H1 (cell line): ENCODE measurements at regions not wholly inside any gene's neighbourhood (a gene's known extent, or its start where the extent isn't known, plus 50 kb on each side); places are given as distances from the start of the nearest gene placed in this dataset.

Source experiments
- CREB1 ChIP-seq: IDR thresholded peaks from 2 replicates; pipeline ENCODE4 v1.6.1; 2012; ENCODE audit warnings: inconsistent platforms
- SP1 ChIP-seq: IDR thresholded peaks from 2 replicates; pipeline ENCODE4 v1.6.1; 2011; ENCODE audit warnings: low read depth, low read length
- TAF7 ChIP-seq: optimal IDR thresholded peaks from 2 replicates; pipeline ENCODE3; 2011; ENCODE audit warnings: low read depth, mild to moderate bottlenecking, inconsistent platforms, low read length, moderate library complexity, borderline replicate concordance
- TF ChIP-seq, protein P1 (sequence below): IDR thresholded peaks from 2 replicates; pipeline ENCODE4 v1.6.1; 2012; ENCODE audit warnings: low read length, inconsistent platforms
- TF ChIP-seq, protein P2 (sequence below): IDR thresholded peaks from 2 replicates; pipeline ENCODE4 v1.6.1; 2012; ENCODE audit warnings: inconsistent platforms
- TF ChIP-seq, protein P3 (sequence below), 3 experiments: IDR thresholded peaks; 1 replicate in 2 of 3; 2 replicates in 1 of 3; pipeline versions ENCODE4 v1.5.1 to v1.6.1; 2011; ENCODE audit warnings: low read length in 3 of 3, mild to moderate bottlenecking in 3 of 3, inconsistent platforms in 2 of 3, low read depth in 1 of 3, moderate library complexity in 1 of 3; ENCODE audit not compliant: insufficient read depth in 1 of 3; ENCODE audit errors: control extremely low read depth in 1 of 3

DNA sequence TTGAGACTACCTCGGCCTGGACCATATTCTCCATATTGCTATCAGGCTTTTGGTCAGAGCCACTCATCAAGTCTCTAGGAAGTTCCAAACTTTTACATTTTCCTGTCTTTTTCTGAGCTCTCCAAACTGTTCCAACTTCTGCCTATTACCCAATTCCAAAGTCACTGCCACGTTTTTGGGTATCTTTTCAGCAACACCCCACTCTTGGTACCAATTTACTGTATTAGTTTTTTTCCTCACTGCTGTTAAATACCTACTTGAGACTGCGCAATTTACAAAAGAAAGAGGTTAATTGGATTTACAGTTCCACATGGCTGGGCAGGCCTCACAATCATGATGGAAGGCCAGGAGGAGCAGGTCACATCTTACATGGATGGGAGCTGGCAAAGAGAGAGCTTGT lies 507.8 kb upstream of the ZNF608 start:
- TF ChIP-seq, protein P1, sequence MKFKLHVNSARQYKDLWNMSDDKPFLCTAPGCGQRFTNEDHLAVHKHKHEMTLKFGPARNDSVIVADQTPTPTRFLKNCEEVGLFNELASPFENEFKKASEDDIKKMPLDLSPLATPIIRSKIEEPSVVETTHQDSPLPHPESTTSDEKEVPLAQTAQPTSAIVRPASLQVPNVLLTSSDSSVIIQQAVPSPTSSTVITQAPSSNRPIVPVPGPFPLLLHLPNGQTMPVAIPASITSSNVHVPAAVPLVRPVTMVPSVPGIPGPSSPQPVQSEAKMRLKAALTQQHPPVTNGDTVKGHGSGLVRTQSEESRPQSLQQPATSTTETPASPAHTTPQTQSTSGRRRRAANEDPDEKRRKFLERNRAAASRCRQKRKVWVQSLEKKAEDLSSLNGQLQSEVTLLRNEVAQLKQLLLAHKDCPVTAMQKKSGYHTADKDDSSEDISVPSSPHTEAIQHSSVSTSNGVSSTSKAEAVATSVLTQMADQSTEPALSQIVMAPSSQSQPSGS = no peak
- no peak for TF ChIP-seq CREB1
- TF ChIP-seq, protein P2, sequence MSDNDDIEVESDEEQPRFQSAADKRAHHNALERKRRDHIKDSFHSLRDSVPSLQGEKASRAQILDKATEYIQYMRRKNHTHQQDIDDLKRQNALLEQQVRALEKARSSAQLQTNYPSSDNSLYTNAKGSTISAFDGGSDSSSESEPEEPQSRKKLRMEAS = no peak
- TF ChIP-seq, protein P3, sequence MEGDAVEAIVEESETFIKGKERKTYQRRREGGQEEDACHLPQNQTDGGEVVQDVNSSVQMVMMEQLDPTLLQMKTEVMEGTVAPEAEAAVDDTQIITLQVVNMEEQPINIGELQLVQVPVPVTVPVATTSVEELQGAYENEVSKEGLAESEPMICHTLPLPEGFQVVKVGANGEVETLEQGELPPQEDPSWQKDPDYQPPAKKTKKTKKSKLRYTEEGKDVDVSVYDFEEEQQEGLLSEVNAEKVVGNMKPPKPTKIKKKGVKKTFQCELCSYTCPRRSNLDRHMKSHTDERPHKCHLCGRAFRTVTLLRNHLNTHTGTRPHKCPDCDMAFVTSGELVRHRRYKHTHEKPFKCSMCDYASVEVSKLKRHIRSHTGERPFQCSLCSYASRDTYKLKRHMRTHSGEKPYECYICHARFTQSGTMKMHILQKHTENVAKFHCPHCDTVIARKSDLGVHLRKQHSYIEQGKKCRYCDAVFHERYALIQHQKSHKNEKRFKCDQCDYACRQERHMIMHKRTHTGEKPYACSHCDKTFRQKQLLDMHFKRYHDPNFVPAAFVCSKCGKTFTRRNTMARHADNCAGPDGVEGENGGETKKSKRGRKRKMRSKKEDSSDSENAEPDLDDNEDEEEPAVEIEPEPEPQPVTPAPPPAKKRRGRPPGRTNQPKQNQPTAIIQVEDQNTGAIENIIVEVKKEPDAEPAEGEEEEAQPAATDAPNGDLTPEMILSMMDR (IDR thresholded peaks at IDR 0.05; ENCODE audit: control extremely low read depth in 1 of 3, insufficient read depth in 1 of 3, low read depth in 1 of 3, low read length in 3 of 3) = no peak
- no peak for TF ChIP-seq SP1
- no peak for TF ChIP-seq TAF7
